ENCODE measurements at regions not wholly inside any gene's neighbourhood (a gene's known extent, or its start where the extent isn't known, plus 50 kb on each side); places are given as distances from the start of the nearest gene placed in this dataset.

DNA sequence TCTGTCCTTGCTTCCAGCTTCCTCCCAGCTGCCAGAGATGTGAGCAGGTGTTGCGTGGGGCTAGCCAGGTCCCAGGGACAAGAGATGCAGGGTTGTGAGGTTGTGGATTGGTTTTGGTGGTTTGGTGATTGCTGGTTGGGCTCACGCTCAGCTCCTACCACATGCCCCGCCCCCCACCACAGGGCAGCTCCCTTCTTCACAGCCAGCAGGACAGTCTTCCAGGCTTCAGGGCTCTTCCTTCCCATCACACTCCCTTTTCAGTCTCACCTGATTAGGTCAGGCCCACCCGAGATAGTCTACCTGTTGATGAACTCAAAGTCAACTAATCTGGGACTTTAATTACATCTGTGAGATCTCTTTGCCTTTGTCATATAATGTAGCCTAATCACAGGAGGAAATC is 52.0 kb upstream of the GLI2 start:
- DNase-seq, result no peak
- no peak overlapping the region for H3K27ac Mint-ChIP-seq

GRCh38 chr2:120684289-120685065 is 51.2 kb upstream of the GLI2 start:
- DNase-seq (no peak), ATAC-seq (replicated peaks in 1 of 4) (no peak)
- ChIA-PET POLR2A (no interaction called here), CTCF (interaction anchor here (0.5 to 0.7 kb wide), 8 partner anchors 14 to 1477 kb away, joined by 3 to 7 read pairs (median 4); no protein-coding TSS in a partner anchor)
- H3K4me3 Mint-ChIP-seq, result no peak overlapping the region
- Histone ChIP-seq H3K27ac (ENCODE audit: low read length) (no peak overlapping the region), H3K36me3 (ENCODE audit: control insufficient read depth in 2 of 2, extremely low read depth in 1 of 2, insufficient read depth in 1 of 2, low read length in 1 of 2) (no peaks in the 10 kb centered on the region), H3K4me3 (ENCODE audit: control insufficient read depth in 1 of 2, extremely low read depth in 1 of 2, low read length in 1 of 2) (no peak overlapping the region), H3K9me3 (no peaks in the 10 kb centered on the region), H3K4me1 (ENCODE audit: control insufficient read depth in 1 of 2, extremely low read depth in 1 of 2, insufficient read depth in 2 of 2, low read length in 2 of 2) (peaks cover 0 to 4% of the 10 kb centered on the region in 2 experiments), H3K27me3 (replicated peaks in 1 of 2; ENCODE audit: control insufficient read depth in 2 of 2, extremely low read depth in 1 of 2, insufficient read depth in 2 of 2, low read length in 1 of 2) (peaks cover 3 to 27% of the 10 kb centered on the region in 2 experiments)
- H3K27ac Mint-ChIP-seq, result no peak overlapping the region
- H3K36me3 Mint-ChIP-seq, result no peaks in the 10 kb centered on the region
- H3K27me3 Mint-ChIP-seq, result peaks cover 14 to 21% of the 10 kb centered on the region in 2 donors
- peaks cover 0 to 5% (median 0%) of the 10 kb centered on the region in 3 donors for H3K9me3 Mint-ChIP-seq
- peaks cover 0 to 6% (median 2%) of the 10 kb centered on the region in 3 donors for H3K4me1 Mint-ChIP-seq
- no CpG with 5 or more reads among the region's 9 CpGs for WGBS (ENCODE audit: insufficient coverage)

More for the DNA sequence above, 52.0 kb upstream of the GLI2 start:
- H3K4me1 Mint-ChIP-seq, result peaks cover 0 to 6% (median 2%) of the 10 kb centered on the region in 3 donors
- Histone ChIP-seq H3K36me3 (ENCODE audit: control insufficient read depth in 2 of 2, extremely low read depth in 1 of 2, insufficient read depth in 1 of 2, low read length in 1 of 2) (no peaks in the 10 kb centered on the region), H3K27ac (ENCODE audit: low read length) (no peak overlapping the region), H3K4me3 (ENCODE audit: control insufficient read depth in 1 of 2, extremely low read depth in 1 of 2, low read length in 1 of 2) (no peak overlapping the region), H3K9me3 (no peaks in the 10 kb centered on the region), H3K4me1 (ENCODE audit: control insufficient read depth in 1 of 2, extremely low read depth in 1 of 2, insufficient read depth in 2 of 2, low read length in 2 of 2) (peaks cover 0 to 4% of the 10 kb centered on the region in 2 experiments), H3K27me3 (replicated peaks in 1 of 2; ENCODE audit: control insufficient read depth in 2 of 2, extremely low read depth in 1 of 2, insufficient read depth in 2 of 2, low read length in 1 of 2) (peaks cover 3 to 31% of the 10 kb centered on the region in 2 experiments)
- H3K36me3 Mint-ChIP-seq, result no peaks in the 10 kb centered on the region
- H3K27me3 Mint-ChIP-seq, result peaks cover 17 to 19% of the 10 kb centered on the region in 2 donors
- peaks cover 0 to 5% (median 0%) of the 10 kb centered on the region in 3 donors for H3K9me3 Mint-ChIP-seq
- ChIA-PET POLR2A (no interaction called here), CTCF (interaction anchor here (0.5 to 0.6 kb wide), 3 partner anchors 8 to 573 kb away, joined by 3 to 6 read pairs (median 3); no protein-coding TSS in a partner anchor)
- no peak overlapping the region for H3K4me3 Mint-ChIP-seq
- 68% methylated on average over 2 of the region's 4 CpGs for WGBS (ENCODE audit: insufficient coverage)
- ATAC-seq (replicated peaks in 1 of 4), result no peak

GRCh38 chr2:120685066-120685973 is 50.3 kb upstream of the GLI2 start:
- Mint-ChIP-seq H3K27ac (no peak overlapping the region), H3K9me3 (peaks cover 0 to 5% (median 0%) of the 10 kb centered on the region in 3 donors), H3K27me3 (peaks cover 22 to 29% of the 10 kb centered on the region in 2 donors), H3K4me1 (peaks cover 0 to 3% (median 0%) of the 10 kb centered on the region in 3 donors), H3K4me3 (no peak overlapping the region), H3K36me3 (no peaks in the 10 kb centered on the region)
- H3K36me3 ChIP-seq (ENCODE audit: control insufficient read depth in 2 of 2, extremely low read depth in 1 of 2, insufficient read depth in 1 of 2, low read length in 1 of 2), result no peaks in the 10 kb centered on the region
- ATAC-seq (replicated peaks in 1 of 4), result no peak
- ChIA-PET CTCF (interaction anchor here (0.7 kb wide), 4 partner anchors 15 to 1478 kb away, joined by 4 to 7 read pairs (median 5); no protein-coding TSS in a partner anchor), POLR2A (interaction anchor here in 1 of 2 donors (0.5 kb wide), 1 partner anchor 915 kb away, joined by 3 read pairs; no protein-coding TSS in a partner anchor)
- H3K27ac ChIP-seq (ENCODE audit: low read length), result no peak overlapping the region
- WGBS (ENCODE audit: insufficient coverage), result 38% methylated on average over 4 of the region's 5 CpGs
- no peaks in the 10 kb centered on the region for H3K9me3 ChIP-seq
- peaks cover 3 to 20% of the 10 kb centered on the region in 2 experiments for H3K27me3 ChIP-seq (replicated peaks in 1 of 2; ENCODE audit: control insufficient read depth in 2 of 2, extremely low read depth in 1 of 2, insufficient read depth in 2 of 2, low read length in 1 of 2)
- no peak for DNase-seq
- H3K4me3 ChIP-seq (ENCODE audit: control insufficient read depth in 1 of 2, extremely low read depth in 1 of 2, low read length in 1 of 2), result no peak overlapping the region
- H3K4me1 ChIP-seq (ENCODE audit: control insufficient read depth in 1 of 2, extremely low read depth in 1 of 2, insufficient read depth in 2 of 2, low read length in 2 of 2), result no peaks in the 10 kb centered on the region

Measured in T-cell (primary cell).